Gastrocnemius medialis (tissue), 4 donors: ENCODE measurements at regions not wholly inside any gene's neighbourhood (a gene's known extent, or its start where the extent isn't known, plus 50 kb on each side); places are given as distances from the start of the nearest gene placed in this dataset.

ENCODE experiments used
- CTCF ChIP-seq, 5 experiments: fragments of 450-650 bp in 3 of 5; fragments of 200-600 bp in 2 of 5; sonication (generic) in 2 of 5; IDR thresholded peaks in 4 of 5; conservative IDR thresholded peaks in 1 of 5; 1 replicate in 4 of 5; 2 replicates in 1 of 5; pipeline ENCODE4 v1.5.1; 2016 to 2019; ENCODE audit warnings: antibody characterized with exemption in 5 of 5, mild to moderate bottlenecking in 3 of 5, moderate library complexity in 3 of 5
- POLR2A ChIP-seq, 2 donors: fragments of 450-650 bp; IDR thresholded peaks; one replicate each; pipeline ENCODE4 v1.6.1; 2017; ENCODE audit warnings: antibody characterized with exemption in 2 of 2, mild to moderate bottlenecking in 2 of 2, moderate library complexity in 2 of 2

DNA sequence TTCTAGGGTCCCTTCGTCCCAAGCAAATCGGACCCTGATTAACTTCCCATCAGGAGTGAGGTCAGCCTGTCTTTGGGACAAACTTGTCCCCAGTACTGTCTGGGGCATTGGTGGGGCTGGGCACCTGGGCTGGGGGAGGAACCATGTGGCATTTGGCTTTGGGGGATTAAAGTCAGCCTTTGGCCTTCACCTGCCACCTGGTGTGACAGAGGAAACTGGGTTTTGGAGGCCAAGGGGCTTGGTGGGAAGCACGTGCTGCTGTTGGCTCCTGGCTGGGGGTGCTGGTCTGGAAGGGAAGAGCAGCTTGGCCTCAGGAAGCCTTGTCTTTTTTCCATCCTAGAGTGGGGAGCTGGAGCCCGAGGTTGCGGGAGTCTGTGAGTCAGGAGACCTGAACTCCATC, 78.4 kb upstream of the NECTIN1 start:
- TF ChIP-seq CTCF (IDR thresholded peaks at IDR 0.05 in 4 of 5, conservative IDR thresholded peaks at IDR 0.05 in 1 of 5) (no peak), POLR2A (IDR thresholded peaks at IDR 0.05) (no peak)
